Tibial artery (tissue), 4 donors: ENCODE measurements at regions not wholly inside any gene's neighbourhood (a gene's known extent, or its start where the extent isn't known, plus 50 kb on each side); places are given as distances from the start of the nearest gene placed in this dataset.

ENCODE experiments used
- DNase-seq, 2 donors: peaks; one replicate each; pipeline ENCODE4 v3.0.0-alpha.2; 2019
- H3K27ac ChIP-seq, 2 donors: fragments of 200-600 bp; sonication (generic) in 1 of 2; 1 replicate in 1 of 2; 2 replicates in 1 of 2; pipeline ENCODE4 v1.5.1; 2018 to 2019; ENCODE audit warnings: mild to moderate bottlenecking in 1 of 2
- H3K27me3 ChIP-seq, 2 donors: fragments of 200-600 bp; sonication (generic) in 1 of 2; one replicate each; pipeline versions ENCODE4 v1.5.1 to v1.6.0; 2016 to 2019
- H3K36me3 ChIP-seq, 3 donors: fragments of 200-600 bp; sonication (generic) in 2 of 3; one replicate each; pipeline ENCODE4 v1.5.1; 2016 to 2019; ENCODE audit warnings: mild to moderate bottlenecking in 2 of 3
- H3K4me1 ChIP-seq, 4 donors: fragments of 200-600 bp; sonication (generic) in 2 of 4; 1 replicate in 3 of 4; 2 replicates in 1 of 4; pipeline ENCODE4 v1.5.1; 2016 to 2019
- H3K4me3 ChIP-seq, 2 donors: fragments of 200-600 bp; sonication (generic) in 1 of 2; 1 replicate in 1 of 2; 2 replicates in 1 of 2; pipeline ENCODE4 v1.5.1; 2018 to 2019; ENCODE audit warnings: mild to moderate bottlenecking in 2 of 2
- H3K9me3 ChIP-seq, 3 donors: fragments of 200-600 bp; sonication (generic) in 1 of 3; one replicate each; pipeline ENCODE4 v1.5.1; 2016 to 2019
- intact Hi-C: fragments of 100-400 bp; cut with DNase I; formaldehyde crosslinking; loops from one replicate; pipeline ENCODE4 v1.15.0; 2023; ENCODE audit warnings: low total_unique reads
- TF ChIP-seq, protein P1 (sequence below), 2 experiments: fragments of 200-600 bp in 1 of 2; fragments of 450-650 bp in 1 of 2; IDR thresholded peaks; one replicate each; pipeline ENCODE4 v1.5.1; 2017 to 2019; ENCODE audit warnings: antibody characterized with exemption in 2 of 2, mild to moderate bottlenecking in 1 of 2, moderate library complexity in 1 of 2

DNA sequence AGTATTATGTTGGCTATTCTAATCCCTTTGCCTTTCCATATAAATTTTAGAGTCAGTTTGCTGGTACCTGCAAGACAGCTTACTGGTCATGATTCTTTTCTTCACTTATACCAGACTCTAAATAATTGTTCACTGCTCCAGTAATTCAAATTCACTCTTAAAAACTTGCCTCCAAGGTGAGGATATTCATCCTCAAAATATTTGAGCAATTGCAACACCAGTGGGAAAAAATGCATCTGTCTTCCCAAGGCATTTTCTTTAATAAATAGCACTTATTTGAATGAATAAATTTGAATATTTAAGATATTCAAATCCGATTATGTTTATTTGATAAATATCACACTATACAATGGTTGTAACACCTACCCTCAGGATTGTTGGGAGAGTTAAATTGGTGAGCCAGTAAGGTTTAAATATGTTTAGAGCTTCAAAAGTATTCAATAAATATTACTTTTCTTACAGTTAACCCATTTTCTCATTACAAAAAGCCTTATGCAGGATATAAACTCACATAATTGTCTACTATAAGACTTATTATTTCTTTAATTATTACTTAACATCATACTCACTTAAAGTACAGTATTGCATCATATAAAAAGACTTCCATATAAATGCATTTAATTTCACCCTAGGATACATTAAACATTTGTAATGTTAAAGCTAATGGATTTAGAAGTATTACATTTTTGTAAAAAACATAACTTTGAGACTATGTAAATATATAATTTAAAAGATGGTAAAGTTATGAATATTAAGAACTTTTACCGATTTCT is 285.6 kb downstream of the SAMD5 start:
- Histone ChIP-seq H3K4me1 (no peaks in the 10 kb centered on the region), H3K27me3 (no peaks in the 10 kb centered on the region), H3K36me3 (no peaks in the 10 kb centered on the region), H3K27ac (no peak overlapping the region), H3K9me3 (no peaks in the 10 kb centered on the region), H3K4me3 (no peak overlapping the region)
- intact Hi-C loops = no loop called here
- no peak for DNase-seq
- TF ChIP-seq, protein P1, sequence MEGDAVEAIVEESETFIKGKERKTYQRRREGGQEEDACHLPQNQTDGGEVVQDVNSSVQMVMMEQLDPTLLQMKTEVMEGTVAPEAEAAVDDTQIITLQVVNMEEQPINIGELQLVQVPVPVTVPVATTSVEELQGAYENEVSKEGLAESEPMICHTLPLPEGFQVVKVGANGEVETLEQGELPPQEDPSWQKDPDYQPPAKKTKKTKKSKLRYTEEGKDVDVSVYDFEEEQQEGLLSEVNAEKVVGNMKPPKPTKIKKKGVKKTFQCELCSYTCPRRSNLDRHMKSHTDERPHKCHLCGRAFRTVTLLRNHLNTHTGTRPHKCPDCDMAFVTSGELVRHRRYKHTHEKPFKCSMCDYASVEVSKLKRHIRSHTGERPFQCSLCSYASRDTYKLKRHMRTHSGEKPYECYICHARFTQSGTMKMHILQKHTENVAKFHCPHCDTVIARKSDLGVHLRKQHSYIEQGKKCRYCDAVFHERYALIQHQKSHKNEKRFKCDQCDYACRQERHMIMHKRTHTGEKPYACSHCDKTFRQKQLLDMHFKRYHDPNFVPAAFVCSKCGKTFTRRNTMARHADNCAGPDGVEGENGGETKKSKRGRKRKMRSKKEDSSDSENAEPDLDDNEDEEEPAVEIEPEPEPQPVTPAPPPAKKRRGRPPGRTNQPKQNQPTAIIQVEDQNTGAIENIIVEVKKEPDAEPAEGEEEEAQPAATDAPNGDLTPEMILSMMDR (IDR thresholded peaks at IDR 0.05) = no peak

DNA sequence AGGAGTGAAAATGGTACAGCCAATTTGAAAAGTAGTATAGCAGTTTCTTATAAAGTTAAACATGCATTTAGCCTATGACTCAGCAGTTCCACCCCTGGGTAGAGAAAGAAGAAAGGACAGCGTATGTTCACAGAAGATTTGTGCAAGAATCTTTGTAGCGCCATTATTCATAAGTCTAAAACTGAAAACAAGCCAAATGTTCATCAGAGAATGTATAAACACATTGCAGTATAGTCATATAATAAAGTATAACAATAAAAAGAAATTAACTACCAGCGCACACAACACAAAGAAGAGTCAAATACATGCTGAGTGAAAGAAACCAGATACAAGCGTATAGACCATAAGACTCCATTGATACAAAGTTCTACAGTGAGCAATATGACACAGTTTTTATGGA is 294.0 kb downstream of the SAMD5 start:
- Histone ChIP-seq H3K4me1 (no peaks in the 10 kb centered on the region), H3K27me3 (no peaks in the 10 kb centered on the region), H3K36me3 (no peaks in the 10 kb centered on the region), H3K9me3 (peaks cover 0 to 11% (median 8%) of the 10 kb centered on the region in 3 donors), H3K27ac (no peak overlapping the region), H3K4me3 (no peak overlapping the region)
- TF ChIP-seq, protein P1 (IDR thresholded peaks at IDR 0.05) = no peak
- intact Hi-C loops = no loop called here
- DNase-seq = no peak

DNA sequence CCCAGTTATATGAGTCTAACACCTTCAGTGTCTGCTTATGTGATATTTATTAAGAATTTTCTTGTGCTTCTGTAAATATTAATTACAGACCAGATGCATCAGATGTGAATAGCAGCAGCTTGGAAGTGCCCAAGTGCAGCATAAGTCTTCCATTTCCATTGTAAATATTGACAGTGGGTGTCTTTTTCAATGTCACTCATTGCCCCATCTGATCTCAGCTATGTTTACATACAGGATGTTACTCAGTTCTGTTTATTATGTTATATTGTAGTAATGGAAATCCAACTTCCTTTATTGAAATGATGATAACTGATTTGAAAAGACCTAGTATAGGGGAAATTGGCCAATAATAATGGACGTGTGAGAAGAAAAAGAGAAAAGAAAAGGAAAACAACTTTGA is 296.7 kb downstream of the SAMD5 start:
- TF ChIP-seq, protein P1 (IDR thresholded peaks at IDR 0.05) = no peak
- H3K4me1 ChIP-seq = no peaks in the 10 kb centered on the region
- no peak for DNase-seq
- no peaks in the 10 kb centered on the region for H3K36me3 ChIP-seq
- intact Hi-C loops = no loop called here
- no peaks in the 10 kb centered on the region for H3K27me3 ChIP-seq
- no peak overlapping the region for H3K27ac ChIP-seq
- H3K4me3 ChIP-seq = no peak overlapping the region
- peaks cover 0 to 11% (median 8%) of the 10 kb centered on the region in 3 donors for H3K9me3 ChIP-seq

DNA sequence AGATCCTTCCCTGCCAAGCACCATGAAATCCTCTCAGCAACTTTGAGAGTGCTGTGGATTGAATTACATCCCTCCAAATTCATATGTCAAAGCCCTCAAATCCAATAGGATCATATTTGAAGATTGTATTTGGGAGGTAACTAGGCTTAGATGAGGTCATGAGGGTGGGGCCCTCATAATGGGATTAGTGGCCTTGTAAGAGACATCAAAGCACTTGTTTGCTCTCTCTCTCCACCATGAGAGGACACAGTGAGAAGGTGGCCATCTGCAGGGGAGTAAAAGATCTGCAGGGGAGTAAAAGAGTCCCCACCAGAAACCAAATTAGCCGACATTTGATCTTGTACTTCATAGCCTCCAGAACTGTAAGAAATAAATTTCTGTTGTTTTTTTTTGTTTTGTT is 298.2 kb downstream of the SAMD5 start:
- Histone ChIP-seq H3K9me3 (peaks cover 0 to 11% (median 8%) of the 10 kb centered on the region in 3 donors), H3K4me3 (no peak overlapping the region), H3K27ac (no peak overlapping the region), H3K27me3 (no peaks in the 10 kb centered on the region), H3K4me1 (no peaks in the 10 kb centered on the region), H3K36me3 (no peaks in the 10 kb centered on the region)
- intact Hi-C loops = no loop called here
- DNase-seq = no peak
- TF ChIP-seq, protein P1 (IDR thresholded peaks at IDR 0.05) = no peak

DNA sequence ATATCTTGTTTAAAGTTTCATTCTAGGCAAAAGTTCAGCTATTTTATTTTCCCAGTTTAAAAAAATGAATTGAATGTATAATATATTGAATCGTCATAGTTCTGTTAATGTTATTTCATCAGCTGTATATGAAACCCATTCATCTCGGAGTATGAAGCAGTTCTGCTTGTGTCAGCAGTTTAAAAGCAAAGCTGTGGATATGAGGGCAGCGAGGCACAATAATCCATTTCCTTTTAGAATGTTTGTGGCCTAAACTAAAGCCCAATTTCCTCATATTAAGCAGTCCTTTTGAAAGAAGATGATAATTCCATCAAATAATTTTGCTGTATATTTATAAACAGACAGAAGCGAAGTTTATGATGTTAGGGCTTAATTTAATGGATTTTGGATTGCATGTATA is 300.1 kb downstream of the SAMD5 start:
- Histone ChIP-seq H3K27ac (no peak overlapping the region), H3K4me3 (no peak overlapping the region), H3K36me3 (no peaks in the 10 kb centered on the region), H3K9me3 (peaks cover 0 to 11% (median 8%) of the 10 kb centered on the region in 3 donors), H3K27me3 (no peaks in the 10 kb centered on the region), H3K4me1 (no peaks in the 10 kb centered on the region)
- no peak for DNase-seq
- intact Hi-C loops = no loop called here
- TF ChIP-seq, protein P1 (IDR thresholded peaks at IDR 0.05) = no peak
